GM12878 (cell line): ENCODE measurements at regions not wholly inside any gene's neighbourhood (a gene's known extent, or its start where the extent isn't known, plus 50 kb on each side); places are given as distances from the start of the nearest gene placed in this dataset.
"Not testable (repeated sequence)": the region's sequence is repeated elsewhere in the genome, so short reads cannot be mapped to it uniquely, and the experiment has no call there.

ENCODE experiments used
- ATF3 ChIP-seq: IDR thresholded peaks from 2 replicates; pipeline ENCODE4 v1.6.1; 2011; ENCODE audit warnings: low read depth, mild to moderate bottlenecking, low read length, moderate library complexity, borderline replicate concordance; ENCODE audit errors: extremely low read depth
- GABPA ChIP-seq: IDR thresholded peaks from 2 replicates; pipeline ENCODE4 v1.6.1; 2014; ENCODE audit warnings: antibody characterized with exemption, low read depth, mild to moderate bottlenecking, inconsistent platforms
- MEF2A ChIP-seq: IDR thresholded peaks from 2 replicates; pipeline ENCODE4 v1.6.1; 2011; ENCODE audit warnings: low read depth, mild to moderate bottlenecking, low read length, moderate library complexity; ENCODE audit not compliant: insufficient read depth

GRCh38 chr1:223903221-223903620, 57.5 kb upstream of the TP53BP2 start:
- TF ChIP-seq ATF3, MEF2A, GABPA: not testable (repeated sequence)
